ENCODE measurements at regions not wholly inside any gene's neighbourhood (a gene's known extent, or its start where the extent isn't known, plus 50 kb on each side); places are given as distances from the start of the nearest gene placed in this dataset.

DNA sequence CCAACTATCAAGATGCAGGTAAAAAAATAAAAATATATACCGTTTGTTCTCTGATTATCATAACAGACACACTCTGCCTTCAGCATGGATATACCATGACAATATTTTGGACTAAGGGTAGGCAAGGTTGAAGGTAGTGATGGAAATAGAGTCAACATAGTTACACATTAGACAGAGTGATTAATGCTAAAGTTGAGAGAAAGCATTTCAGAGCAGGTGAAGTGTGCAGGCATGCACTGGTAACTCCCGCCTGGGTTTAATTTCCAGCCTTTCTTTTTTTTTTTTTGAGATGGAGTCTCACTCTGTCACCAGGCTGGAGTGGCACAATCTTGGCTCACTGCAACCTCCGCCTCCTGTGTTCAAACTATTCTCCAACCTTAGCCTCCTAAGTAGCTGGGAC is 458.5 kb downstream of the TLR4 start:
- Histone ChIP-seq H3K9me3 (ENCODE audit: control insufficient read depth, low read depth, low read length) (no peaks in the 10 kb centered on the region), H3K27me3 (ENCODE audit: control insufficient read depth, extremely low read depth, insufficient read depth, low read length) (no peaks in the 10 kb centered on the region), H3K27ac (ENCODE audit: control insufficient read depth, insufficient read depth, low read length) (no peak overlapping the region), H4K20me1 (ENCODE audit: control insufficient read depth, extremely low read depth, insufficient read depth, low read length) (no peaks in the 10 kb centered on the region), H3K4me1 (ENCODE audit: control insufficient read depth, extremely low read depth, insufficient read depth, low read length) (no peaks in the 10 kb centered on the region), H3K9ac (ENCODE audit: control insufficient read depth, extremely low read depth, insufficient read depth, low read length) (no peak overlapping the region), H3K4me2 (ENCODE audit: control insufficient read depth, extremely low read depth, insufficient read depth, low read depth, low read length) (no peak overlapping the region), H3K4me3 (ENCODE audit: control insufficient read depth in 2 of 3, extremely low read depth in 1 of 3, insufficient read depth in 2 of 3, low read depth in 1 of 3, low read length in 3 of 3) (no peak overlapping the region), H3K9me1 (ENCODE audit: control insufficient read depth, extremely low read depth, insufficient read depth, low read length) (no peaks in the 10 kb centered on the region), H2AFZ (ENCODE audit: control insufficient read depth, low read length) (no peak overlapping the region), H3K79me2 (ENCODE audit: control insufficient read depth, insufficient read depth, low read length) (no peaks in the 10 kb centered on the region), H3K36me3 (ENCODE audit: control insufficient read depth in 2 of 2, extremely low read depth in 1 of 2, insufficient read depth in 2 of 2, low read length in 2 of 2) (no peaks in the 10 kb centered on the region)
- FAIRE-seq (no peak), DNase-seq (ENCODE audit: low read depth, low spot score) (no peak)
- no peak for TF ChIP-seq EZH2 (IDR thresholded peaks at IDR 0.05; ENCODE audit: low read length)
- TF ChIP-seq, protein P1, sequence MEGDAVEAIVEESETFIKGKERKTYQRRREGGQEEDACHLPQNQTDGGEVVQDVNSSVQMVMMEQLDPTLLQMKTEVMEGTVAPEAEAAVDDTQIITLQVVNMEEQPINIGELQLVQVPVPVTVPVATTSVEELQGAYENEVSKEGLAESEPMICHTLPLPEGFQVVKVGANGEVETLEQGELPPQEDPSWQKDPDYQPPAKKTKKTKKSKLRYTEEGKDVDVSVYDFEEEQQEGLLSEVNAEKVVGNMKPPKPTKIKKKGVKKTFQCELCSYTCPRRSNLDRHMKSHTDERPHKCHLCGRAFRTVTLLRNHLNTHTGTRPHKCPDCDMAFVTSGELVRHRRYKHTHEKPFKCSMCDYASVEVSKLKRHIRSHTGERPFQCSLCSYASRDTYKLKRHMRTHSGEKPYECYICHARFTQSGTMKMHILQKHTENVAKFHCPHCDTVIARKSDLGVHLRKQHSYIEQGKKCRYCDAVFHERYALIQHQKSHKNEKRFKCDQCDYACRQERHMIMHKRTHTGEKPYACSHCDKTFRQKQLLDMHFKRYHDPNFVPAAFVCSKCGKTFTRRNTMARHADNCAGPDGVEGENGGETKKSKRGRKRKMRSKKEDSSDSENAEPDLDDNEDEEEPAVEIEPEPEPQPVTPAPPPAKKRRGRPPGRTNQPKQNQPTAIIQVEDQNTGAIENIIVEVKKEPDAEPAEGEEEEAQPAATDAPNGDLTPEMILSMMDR (optimal IDR thresholded peaks at IDR 0.05 in 1 of 3, IDR thresholded peaks at IDR 0.05 in 1 of 3, conservative IDR thresholded peaks at IDR 0.05 in 1 of 3; ENCODE audit: extremely low read depth in 1 of 3, insufficient read depth in 2 of 3, low read length in 3 of 3) = no peak
- dilution Hi-C loops (cut with MboI; ENCODE audit: extremely low pct_ligation_motif_present, low sequenced_read_pairs) = no loop called here

DNA sequence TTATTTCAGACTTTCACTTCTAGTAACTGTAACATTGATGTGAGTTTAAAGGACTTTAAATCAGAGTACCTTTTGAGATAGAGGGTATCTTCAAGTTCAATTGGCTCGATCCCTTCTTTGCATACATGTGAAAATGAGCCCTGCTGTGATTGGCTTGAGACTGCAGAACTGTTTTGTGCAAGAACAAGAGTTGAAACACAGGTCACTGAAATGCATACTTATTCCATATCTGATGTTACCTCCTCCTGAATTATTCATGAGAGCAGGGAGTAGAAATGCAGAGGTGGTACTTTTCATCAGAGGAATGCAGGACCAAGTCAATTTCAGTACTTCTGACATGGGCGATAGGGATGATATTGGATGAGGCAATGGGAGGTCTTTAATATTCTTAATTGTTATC is 459.5 kb downstream of the TLR4 start:
- Histone ChIP-seq H3K4me3 (ENCODE audit: control insufficient read depth in 2 of 3, extremely low read depth in 1 of 3, insufficient read depth in 2 of 3, low read depth in 1 of 3, low read length in 3 of 3) (no peak overlapping the region), H4K20me1 (ENCODE audit: control insufficient read depth, extremely low read depth, insufficient read depth, low read length) (no peaks in the 10 kb centered on the region), H3K27me3 (ENCODE audit: control insufficient read depth, extremely low read depth, insufficient read depth, low read length) (no peaks in the 10 kb centered on the region), H3K9ac (ENCODE audit: control insufficient read depth, extremely low read depth, insufficient read depth, low read length) (no peak overlapping the region), H3K9me1 (ENCODE audit: control insufficient read depth, extremely low read depth, insufficient read depth, low read length) (no peaks in the 10 kb centered on the region), H3K36me3 (ENCODE audit: control insufficient read depth in 2 of 2, extremely low read depth in 1 of 2, insufficient read depth in 2 of 2, low read length in 2 of 2) (no peaks in the 10 kb centered on the region), H3K4me2 (ENCODE audit: control insufficient read depth, extremely low read depth, insufficient read depth, low read depth, low read length) (no peak overlapping the region), H3K79me2 (ENCODE audit: control insufficient read depth, insufficient read depth, low read length) (no peaks in the 10 kb centered on the region), H3K9me3 (ENCODE audit: control insufficient read depth, low read depth, low read length) (no peaks in the 10 kb centered on the region), H3K4me1 (ENCODE audit: control insufficient read depth, extremely low read depth, insufficient read depth, low read length) (no peaks in the 10 kb centered on the region), H3K27ac (ENCODE audit: control insufficient read depth, insufficient read depth, low read length) (no peak overlapping the region), H2AFZ (ENCODE audit: control insufficient read depth, low read length) (no peak overlapping the region)
- DNase-seq (ENCODE audit: low read depth, low spot score) (no peak), FAIRE-seq (no peak)
- no peak for TF ChIP-seq EZH2 (IDR thresholded peaks at IDR 0.05; ENCODE audit: low read length)
- TF ChIP-seq, protein P1 (optimal IDR thresholded peaks at IDR 0.05 in 1 of 3, IDR thresholded peaks at IDR 0.05 in 1 of 3, conservative IDR thresholded peaks at IDR 0.05 in 1 of 3; ENCODE audit: extremely low read depth in 1 of 3, insufficient read depth in 2 of 3, low read length in 3 of 3) = no peak
- dilution Hi-C loops (cut with MboI; ENCODE audit: extremely low pct_ligation_motif_present, low sequenced_read_pairs) = no loop called here
